ENCODE measurements at regions not wholly inside any gene's neighbourhood (a gene's known extent, or its start where the extent isn't known, plus 50 kb on each side); places are given as distances from the start of the nearest gene placed in this dataset.

DNA sequence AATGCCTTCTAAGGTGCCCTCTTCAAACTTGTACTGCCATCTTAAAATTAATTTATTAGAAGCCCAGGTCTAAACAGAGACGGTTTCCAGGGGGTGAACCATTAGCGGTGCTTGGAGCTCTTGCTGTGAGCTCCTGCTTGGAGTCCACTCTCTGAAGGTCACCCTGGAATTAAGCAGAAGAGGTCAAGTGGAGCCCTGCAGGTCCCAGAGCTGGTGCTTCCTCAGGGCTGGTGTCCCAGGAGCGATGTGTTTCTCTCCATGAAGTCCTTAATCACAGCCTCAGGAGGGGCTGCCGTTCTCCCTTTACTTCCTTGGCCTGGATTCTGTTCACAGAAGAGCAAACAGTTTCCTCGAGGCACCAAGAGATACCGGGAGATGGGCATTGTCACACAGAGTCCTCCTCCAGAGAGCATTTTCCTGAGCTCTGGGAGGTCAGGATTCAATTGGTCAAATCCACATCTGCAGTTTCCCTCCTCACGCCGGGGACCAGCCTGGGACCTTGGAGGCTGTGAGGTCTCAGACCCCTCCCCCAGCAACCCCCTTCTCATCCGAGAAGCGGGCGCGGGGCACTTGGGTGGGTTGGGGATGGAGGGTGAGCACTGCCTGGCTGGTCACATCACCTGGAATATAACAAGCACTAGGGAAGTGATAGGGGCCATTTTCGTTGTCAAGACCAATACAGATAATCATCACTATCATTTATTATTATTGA is 310.4 kb downstream of the AJAP1 start:
- no peaks in the 10 kb centered on the region for H3K27me3 ChIP-seq (replicated peaks; ENCODE audit: control insufficient read depth, insufficient read depth, low read length)
- H3K4me3 ChIP-seq (ENCODE audit: low read depth, low read length), result no peak overlapping the region
- BruUV-seq (replicated peaks), result no TSS peak
- H3K4me1 ChIP-seq, result no peaks in the 10 kb centered on the region
- no peaks in the 10 kb centered on the region for H3K9me3 ChIP-seq
- peaks cover 9% of the 10 kb centered on the region for H3K27me3 Mint-ChIP-seq (ENCODE audit: insufficient read depth, unreplicated experiment)
- no peaks in the 10 kb centered on the region for H3K4me1 Mint-ChIP-seq (ENCODE audit: low read depth, unreplicated experiment)
- ChIA-PET CTCF (no interaction called here), POLR2A (no interaction called here)
- TF ChIP-seq, protein P1, sequence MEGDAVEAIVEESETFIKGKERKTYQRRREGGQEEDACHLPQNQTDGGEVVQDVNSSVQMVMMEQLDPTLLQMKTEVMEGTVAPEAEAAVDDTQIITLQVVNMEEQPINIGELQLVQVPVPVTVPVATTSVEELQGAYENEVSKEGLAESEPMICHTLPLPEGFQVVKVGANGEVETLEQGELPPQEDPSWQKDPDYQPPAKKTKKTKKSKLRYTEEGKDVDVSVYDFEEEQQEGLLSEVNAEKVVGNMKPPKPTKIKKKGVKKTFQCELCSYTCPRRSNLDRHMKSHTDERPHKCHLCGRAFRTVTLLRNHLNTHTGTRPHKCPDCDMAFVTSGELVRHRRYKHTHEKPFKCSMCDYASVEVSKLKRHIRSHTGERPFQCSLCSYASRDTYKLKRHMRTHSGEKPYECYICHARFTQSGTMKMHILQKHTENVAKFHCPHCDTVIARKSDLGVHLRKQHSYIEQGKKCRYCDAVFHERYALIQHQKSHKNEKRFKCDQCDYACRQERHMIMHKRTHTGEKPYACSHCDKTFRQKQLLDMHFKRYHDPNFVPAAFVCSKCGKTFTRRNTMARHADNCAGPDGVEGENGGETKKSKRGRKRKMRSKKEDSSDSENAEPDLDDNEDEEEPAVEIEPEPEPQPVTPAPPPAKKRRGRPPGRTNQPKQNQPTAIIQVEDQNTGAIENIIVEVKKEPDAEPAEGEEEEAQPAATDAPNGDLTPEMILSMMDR (IDR thresholded peaks at IDR 0.05; ENCODE audit: insufficient read depth in 1 of 2, low read depth in 1 of 2, low read length in 1 of 2, severe bottlenecking in 1 of 2, unreplicated experiment in 1 of 2), result no peak
- DNase-seq, result no peak
- no peak overlapping the region for H3K27ac Mint-ChIP-seq (ENCODE audit: unreplicated experiment)
- no peaks in the 10 kb centered on the region for H3K36me3 Mint-ChIP-seq (ENCODE audit: insufficient read depth, unreplicated experiment)
- intact Hi-C loops (cut with micrococcal nuclease; ENCODE audit: unreplicated experiment), result no loop called here
- H3K36me3 ChIP-seq (ENCODE audit: control insufficient read depth, insufficient read depth, low read length), result no peaks in the 10 kb centered on the region
- H3K9me3 Mint-ChIP-seq (ENCODE audit: unreplicated experiment), result peaks cover 19% of the 10 kb centered on the region
- H3K4me3 Mint-ChIP-seq (ENCODE audit: unreplicated experiment), result no peak overlapping the region

DNA sequence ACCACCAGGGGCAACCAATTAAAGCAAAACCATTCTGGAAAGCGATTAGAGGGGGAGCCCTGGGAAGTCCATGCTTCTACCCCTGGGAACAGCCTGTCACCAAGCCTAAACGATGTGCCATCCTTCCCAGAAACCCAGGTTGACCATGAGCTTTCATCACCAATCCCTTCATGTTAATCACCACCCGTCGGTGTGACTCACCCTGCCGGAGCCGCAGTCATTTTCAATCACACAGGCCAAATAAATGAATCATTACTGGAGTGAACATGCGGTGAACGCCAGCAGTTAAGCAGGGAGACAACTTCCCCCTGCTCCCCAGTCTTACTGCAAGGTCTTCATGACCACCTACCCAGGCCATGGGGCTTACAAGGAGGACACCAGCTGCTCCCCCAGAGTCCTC is 308.8 kb downstream of the AJAP1 start:
- intact Hi-C loops (cut with micrococcal nuclease; ENCODE audit: unreplicated experiment), result no loop called here

DNA sequence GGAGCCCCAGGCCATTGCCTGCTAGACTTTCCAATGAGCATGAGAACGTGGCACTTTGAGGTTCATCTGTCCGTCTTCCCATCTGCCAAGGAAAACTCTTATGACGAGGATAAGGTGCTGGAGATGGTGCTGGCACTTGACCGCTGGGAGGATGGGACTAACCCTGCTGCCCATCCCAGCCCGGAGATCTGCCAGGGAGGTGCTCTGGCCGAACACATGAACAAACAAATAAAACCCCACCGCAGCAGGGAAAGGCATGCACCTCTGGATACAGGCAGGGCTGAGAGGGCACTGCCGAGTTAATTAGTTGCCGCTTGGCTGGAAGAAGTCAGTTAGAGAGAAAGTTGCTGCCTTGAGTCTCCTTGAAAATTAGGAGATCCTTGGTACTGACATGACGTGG is 308.4 kb downstream of the AJAP1 start:
- BruUV-seq (replicated peaks), result no TSS peak
- POLR2A ChIA-PET, result no interaction called here
- no peaks in the 10 kb centered on the region for H3K27me3 ChIP-seq (replicated peaks; ENCODE audit: control insufficient read depth, insufficient read depth, low read length)
- H3K4me3 ChIP-seq (ENCODE audit: low read depth, low read length), result no peak overlapping the region
- H3K4me1 ChIP-seq, result no peaks in the 10 kb centered on the region
- H3K27me3 Mint-ChIP-seq (ENCODE audit: insufficient read depth, unreplicated experiment), result peaks cover 9% of the 10 kb centered on the region
- CTCF ChIA-PET, result no interaction called here
- H3K9me3 ChIP-seq, result no peaks in the 10 kb centered on the region
- no peak overlapping the region for H3K4me3 Mint-ChIP-seq (ENCODE audit: unreplicated experiment)
- no peak overlapping the region for H3K27ac Mint-ChIP-seq (ENCODE audit: unreplicated experiment)
- peaks cover 19% of the 10 kb centered on the region for H3K9me3 Mint-ChIP-seq (ENCODE audit: unreplicated experiment)
- no peak for DNase-seq
- no peaks in the 10 kb centered on the region for H3K36me3 Mint-ChIP-seq (ENCODE audit: insufficient read depth, unreplicated experiment)
- no peaks in the 10 kb centered on the region for H3K4me1 Mint-ChIP-seq (ENCODE audit: low read depth, unreplicated experiment)
- intact Hi-C loops (cut with micrococcal nuclease; ENCODE audit: unreplicated experiment), result no loop called here
- TF ChIP-seq, protein P1 (IDR thresholded peaks at IDR 0.05; ENCODE audit: insufficient read depth in 1 of 2, low read depth in 1 of 2, low read length in 1 of 2, severe bottlenecking in 1 of 2, unreplicated experiment in 1 of 2), result no peak
- no peaks in the 10 kb centered on the region for H3K36me3 ChIP-seq (ENCODE audit: control insufficient read depth, insufficient read depth, low read length)

More for the DNA sequence above, 308.8 kb downstream of the AJAP1 start:
- POLR2A ChIA-PET, result no interaction called here
- Histone ChIP-seq H3K4me3 (ENCODE audit: low read depth, low read length) (no peak overlapping the region), H3K4me1 (no peaks in the 10 kb centered on the region), H3K27me3 (replicated peaks; ENCODE audit: control insufficient read depth, insufficient read depth, low read length) (no peaks in the 10 kb centered on the region), H3K9me3 (no peaks in the 10 kb centered on the region), H3K36me3 (ENCODE audit: control insufficient read depth, insufficient read depth, low read length) (no peaks in the 10 kb centered on the region)
- Mint-ChIP-seq H3K27me3 (ENCODE audit: insufficient read depth, unreplicated experiment) (peaks cover 9% of the 10 kb centered on the region), H3K36me3 (ENCODE audit: insufficient read depth, unreplicated experiment) (no peaks in the 10 kb centered on the region), H3K4me3 (ENCODE audit: unreplicated experiment) (no peak overlapping the region), H3K4me1 (ENCODE audit: low read depth, unreplicated experiment) (no peaks in the 10 kb centered on the region), H3K27ac (ENCODE audit: unreplicated experiment) (no peak overlapping the region), H3K9me3 (ENCODE audit: unreplicated experiment) (peaks cover 19% of the 10 kb centered on the region)
- TF ChIP-seq, protein P1 (IDR thresholded peaks at IDR 0.05; ENCODE audit: insufficient read depth in 1 of 2, low read depth in 1 of 2, low read length in 1 of 2, severe bottlenecking in 1 of 2, unreplicated experiment in 1 of 2), result no peak
- no TSS peak for BruUV-seq (replicated peaks)
- CTCF ChIA-PET, result no interaction called here
- no peak for DNase-seq

All from Caco-2 (cell line).